VCaP (cell line): ENCODE measurements at regions not wholly inside any gene's neighbourhood (a gene's known extent, or its start where the extent isn't known, plus 50 kb on each side); places are given as distances from the start of the nearest gene placed in this dataset.

Experiments
- H3K27ac ChIP-seq: fragments of 450-650 bp; 2 replicates; pipeline ENCODE4 v1.5.1; 2017
- CTCF ChIP-seq: fragments of 450-650 bp; conservative IDR thresholded peaks from 2 replicates; pipeline ENCODE4 v1.5.1; 2017; ENCODE audit warnings: mild to moderate bottlenecking, moderate library complexity

DNA sequence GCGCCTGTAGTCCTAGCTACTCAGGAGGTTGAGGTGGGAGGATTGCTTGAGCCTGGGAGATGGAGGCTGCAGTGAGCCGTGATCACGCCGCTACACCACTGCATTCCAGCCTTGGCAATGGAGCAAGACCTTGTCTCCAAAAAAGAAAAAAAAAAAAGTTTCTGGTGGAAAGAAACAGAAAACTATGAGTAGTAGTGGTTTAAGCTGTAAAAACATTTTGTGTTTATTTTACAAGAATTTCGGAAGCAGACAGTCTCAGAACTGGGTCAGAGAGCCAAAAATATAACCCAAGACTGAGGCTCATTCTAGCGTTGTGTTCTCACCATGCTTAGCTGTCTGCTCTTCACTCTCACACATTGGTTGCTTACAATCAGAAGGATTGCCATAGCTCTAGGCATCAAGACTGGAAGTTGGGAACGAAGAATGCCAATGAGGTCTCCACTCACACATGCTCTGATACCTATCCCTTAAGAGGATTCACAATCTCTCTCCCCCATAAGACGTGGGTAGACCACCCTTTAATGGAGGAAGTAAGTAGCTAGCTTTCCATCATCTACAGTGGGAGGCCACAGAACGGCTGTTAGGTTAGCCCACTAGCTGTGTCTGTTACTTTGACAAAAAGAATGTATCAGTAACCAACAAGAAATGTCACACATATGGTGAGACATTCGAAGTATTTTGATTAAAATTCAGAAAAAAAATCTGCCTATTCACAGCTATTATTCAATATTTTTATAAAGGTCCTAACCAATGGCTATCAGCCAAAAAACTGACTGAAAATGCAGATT, 117.6 kb upstream of the RASSF8 start:
- no peak for TF ChIP-seq CTCF
- no peak overlapping the region for H3K27ac ChIP-seq

- H3K27ac ChIP-seq, result no peak overlapping the region
- TF ChIP-seq CTCF, result no peak
Observed at GRCh38 chr12:25842254-25842653, 116.2 kb upstream of the RASSF8 start.

- H3K27ac ChIP-seq, result no peak overlapping the region
- TF ChIP-seq CTCF, result no peak
Observed at GRCh38 chr12:25843976-25844375, 114.5 kb upstream of the RASSF8 start.

GRCh38 chr12:25845415-25845814, 113.1 kb upstream of the RASSF8 start:
- H3K27ac ChIP-seq, result no peak overlapping the region
- TF ChIP-seq CTCF, result no peak

- no peak for TF ChIP-seq CTCF
- H3K27ac ChIP-seq, result peak overlapping the region; percentile 12
Observed at GRCh38 chr12:25852792-25853191, 105.7 kb upstream of the RASSF8 start.

DNA sequence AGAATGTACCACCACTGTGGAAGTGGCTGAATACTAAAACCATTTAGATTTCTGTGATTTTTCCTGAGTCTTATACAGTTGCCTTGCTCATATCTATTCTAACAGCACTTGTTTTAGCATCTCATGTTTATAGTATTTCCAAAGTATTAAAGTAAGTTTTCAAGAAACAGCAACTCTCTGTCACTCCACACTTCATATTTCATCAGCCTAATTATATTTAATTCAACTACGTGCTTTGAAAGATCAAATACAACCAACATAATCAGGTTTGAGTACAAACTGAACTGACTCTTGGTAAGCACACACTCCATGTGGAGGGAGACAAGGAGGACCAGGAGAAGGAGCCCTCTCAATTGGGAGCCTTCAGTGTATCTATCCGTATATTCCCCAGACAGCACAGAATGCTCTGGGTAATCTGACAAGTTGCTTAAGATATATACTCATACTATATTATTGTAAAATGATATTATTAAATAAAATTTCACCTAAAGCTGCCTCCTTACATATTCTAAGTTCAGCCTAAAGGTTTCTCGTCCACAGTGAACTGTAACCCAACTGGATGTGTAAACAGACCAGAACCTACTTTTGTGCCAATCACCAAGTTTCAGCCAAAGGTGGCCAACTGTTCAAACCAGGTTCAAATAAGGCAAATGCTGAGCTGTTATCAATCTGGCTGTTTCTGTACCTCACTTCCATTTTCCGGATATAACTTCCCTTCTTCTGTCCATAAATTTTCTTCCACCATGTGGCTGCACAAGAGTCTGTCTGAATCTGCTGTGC, 105.0 kb upstream of the RASSF8 start:
- no peak for TF ChIP-seq CTCF
- H3K27ac ChIP-seq, result peak overlapping the region; percentile 12

GRCh38 chr12:25854991-25855390, 103.5 kb upstream of the RASSF8 start:
- no peak overlapping the region for H3K27ac ChIP-seq
- TF ChIP-seq CTCF, result no peak
